ENCODE measurements at regions not wholly inside any gene's neighbourhood (a gene's known extent, or its start where the extent isn't known, plus 50 kb on each side); places are given as distances from the start of the nearest gene placed in this dataset.
"Not testable (repeated sequence)": the region's sequence is repeated elsewhere in the genome, so short reads cannot be mapped to it uniquely, and the experiment has no call there.

- no peak for DNase-seq
- Histone ChIP-seq H3K36me3 (ENCODE audit: control insufficient read depth in 2 of 3, insufficient read depth in 3 of 3, low read length in 3 of 3) (no peaks in the 10 kb centered on the region), H3K4me1 (ENCODE audit: control insufficient read depth in 2 of 3, insufficient read depth in 2 of 3, low read depth in 1 of 3, low read length in 3 of 3) (no peaks in the 10 kb centered on the region), H3K27me3 (ENCODE audit: control insufficient read depth, insufficient read depth, low read length) (no peaks in the 10 kb centered on the region), H3K27ac (ENCODE audit: low read depth in 2 of 2, low read length in 2 of 2) (no peak overlapping the region), H3K4me3 (ENCODE audit: low read length in 3 of 3) (no peak overlapping the region), H3K9ac (ENCODE audit: low read length in 3 of 3) (no peak overlapping the region), H3K9me3 (ENCODE audit: control insufficient read depth in 2 of 3, insufficient read depth in 1 of 3, low read length in 3 of 3) (no peaks in the 10 kb centered on the region)
- no peak for FAIRE-seq
- TF ChIP-seq CTCF (IDR thresholded peaks at IDR 0.05; ENCODE audit: borderline replicate concordance, extremely low read depth, insufficient read depth) = no peak
- intact Hi-C loops (cut with DNase I) = no loop called here
Measured at GRCh38 chr3:67145738-67146137, 147.6 kb downstream of the KBTBD8 start.

GRCh38 chr3:67154429-67154828 is 156.3 kb downstream of the KBTBD8 start:
- TF ChIP-seq CTCF (IDR thresholded peaks at IDR 0.05; ENCODE audit: borderline replicate concordance, extremely low read depth, insufficient read depth) = no peak
- DNase-seq (peak in 1 of 5 donors; percentile 2), FAIRE-seq (no peak)
- Histone ChIP-seq H3K36me3 (ENCODE audit: control insufficient read depth in 2 of 3, insufficient read depth in 3 of 3, low read length in 3 of 3) (no peaks in the 10 kb centered on the region), H3K27me3 (ENCODE audit: control insufficient read depth, insufficient read depth, low read length) (no peaks in the 10 kb centered on the region), H3K27ac (ENCODE audit: low read depth in 2 of 2, low read length in 2 of 2) (no peak overlapping the region), H3K4me1 (ENCODE audit: control insufficient read depth in 2 of 3, insufficient read depth in 2 of 3, low read depth in 1 of 3, low read length in 3 of 3) (no peaks in the 10 kb centered on the region), H3K9ac (ENCODE audit: low read length in 3 of 3) (no peak overlapping the region), H3K4me3 (ENCODE audit: low read length in 3 of 3) (no peak overlapping the region), H3K9me3 (ENCODE audit: control insufficient read depth in 2 of 3, insufficient read depth in 1 of 3, low read length in 3 of 3) (peaks cover 0 to 5% (median 0%) of the 10 kb centered on the region in 3 donors)
- intact Hi-C loops (cut with DNase I) = no loop called here

GRCh38 chr3:67167481-67167880 is 169.4 kb downstream of the KBTBD8 start:
- FAIRE-seq (no peak), DNase-seq (peak in 2 of 5 donors; percentile 1 to 4)
- no peak for TF ChIP-seq CTCF (IDR thresholded peaks at IDR 0.05; ENCODE audit: borderline replicate concordance, extremely low read depth, insufficient read depth)
- Histone ChIP-seq H3K36me3 (ENCODE audit: control insufficient read depth in 2 of 3, insufficient read depth in 3 of 3, low read length in 3 of 3) (no peaks in the 10 kb centered on the region), H3K4me3 (ENCODE audit: low read length in 3 of 3) (no peak overlapping the region), H3K4me1 (ENCODE audit: control insufficient read depth in 2 of 3, insufficient read depth in 2 of 3, low read depth in 1 of 3, low read length in 3 of 3) (no peaks in the 10 kb centered on the region), H3K27ac (ENCODE audit: low read depth in 2 of 2, low read length in 2 of 2) (no peak overlapping the region), H3K9me3 (ENCODE audit: control insufficient read depth in 2 of 3, insufficient read depth in 1 of 3, low read length in 3 of 3) (no peaks in the 10 kb centered on the region), H3K27me3 (ENCODE audit: control insufficient read depth, insufficient read depth, low read length) (no peaks in the 10 kb centered on the region), H3K9ac (ENCODE audit: low read length in 3 of 3) (no peak overlapping the region)
- intact Hi-C loops (cut with DNase I) = no loop called here

DNA sequence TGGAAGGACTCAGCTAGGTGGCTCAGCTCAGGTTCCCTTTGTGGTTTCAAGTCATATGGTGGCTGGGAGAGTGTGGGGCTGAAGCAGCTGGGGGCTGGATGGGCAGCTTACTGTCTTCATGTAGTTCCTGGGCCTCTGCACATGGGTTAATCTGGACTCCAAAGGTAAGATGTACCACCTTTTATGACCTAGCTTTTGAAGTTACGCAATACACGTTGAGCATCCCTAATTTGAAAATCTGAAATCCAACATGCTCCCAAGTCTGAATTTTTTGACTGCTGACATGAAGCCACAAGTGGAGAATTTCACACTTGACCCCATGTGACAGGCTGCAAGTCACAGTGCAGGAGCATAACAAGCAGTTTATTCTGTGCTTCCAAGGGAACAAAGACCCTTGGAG is 173.7 kb downstream of the KBTBD8 start:
- Histone ChIP-seq H3K4me1 (ENCODE audit: control insufficient read depth in 2 of 3, insufficient read depth in 2 of 3, low read depth in 1 of 3, low read length in 3 of 3) (no peaks in the 10 kb centered on the region), H3K9ac (ENCODE audit: low read length in 3 of 3) (no peak overlapping the region), H3K36me3 (ENCODE audit: control insufficient read depth in 2 of 3, insufficient read depth in 3 of 3, low read length in 3 of 3) (no peaks in the 10 kb centered on the region), H3K9me3 (ENCODE audit: control insufficient read depth in 2 of 3, insufficient read depth in 1 of 3, low read length in 3 of 3) (peaks cover 0 to 5% (median 0%) of the 10 kb centered on the region in 3 donors), H3K27me3 (ENCODE audit: control insufficient read depth, insufficient read depth, low read length) (no peaks in the 10 kb centered on the region), H3K4me3 (ENCODE audit: low read length in 3 of 3) (no peak overlapping the region), H3K27ac (ENCODE audit: low read depth in 2 of 2, low read length in 2 of 2) (no peak overlapping the region)
- DNase-seq = no peak
- intact Hi-C loops (cut with DNase I) = no loop called here
- no peak for TF ChIP-seq CTCF (IDR thresholded peaks at IDR 0.05; ENCODE audit: borderline replicate concordance, extremely low read depth, insufficient read depth)
- no peak for FAIRE-seq

DNA sequence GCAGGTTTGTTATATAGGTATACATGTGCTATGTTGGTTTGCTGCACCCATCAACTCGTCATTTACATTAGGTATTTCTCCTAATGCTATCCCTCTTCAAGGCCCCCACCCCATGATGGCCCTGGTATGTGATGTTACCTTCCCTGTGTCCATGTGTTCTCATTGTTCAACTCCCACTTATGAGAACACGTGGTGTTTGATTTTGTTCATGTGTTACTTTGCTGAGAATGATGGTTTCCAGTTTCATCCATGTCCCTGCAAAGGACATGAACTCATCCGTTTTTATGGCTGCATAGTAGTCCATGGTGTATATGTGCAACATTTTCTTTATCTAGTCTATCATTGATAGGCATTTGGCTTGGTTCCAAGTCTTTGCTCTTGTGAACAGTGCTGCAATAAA is 175.0 kb downstream of the KBTBD8 start:
- H3K4me3 ChIP-seq (ENCODE audit: low read length in 3 of 3); H3K27me3 ChIP-seq (ENCODE audit: control insufficient read depth, insufficient read depth, low read length); H3K36me3 ChIP-seq (ENCODE audit: control insufficient read depth in 2 of 3, insufficient read depth in 3 of 3, low read length in 3 of 3); DNase-seq; H3K9ac ChIP-seq (ENCODE audit: low read length in 3 of 3); H3K9me3 ChIP-seq (ENCODE audit: control insufficient read depth in 2 of 3, insufficient read depth in 1 of 3, low read length in 3 of 3); FAIRE-seq; intact Hi-C loops (cut with DNase I); H3K27ac ChIP-seq (ENCODE audit: low read depth in 2 of 2, low read length in 2 of 2); H3K4me1 ChIP-seq (ENCODE audit: control insufficient read depth in 2 of 3, insufficient read depth in 2 of 3, low read depth in 1 of 3, low read length in 3 of 3): not testable (repeated sequence)
